ENCODE measurements at regions not wholly inside any gene's neighbourhood (a gene's known extent, or its start where the extent isn't known, plus 50 kb on each side); places are given as distances from the start of the nearest gene placed in this dataset.

GRCh38 chr7:50189371-50189770, 96.3 kb upstream of the ZPBP start:
- TF ChIP-seq REST (IDR thresholded peaks at IDR 0.05; ENCODE audit: insufficient read depth in 1 of 2, low read depth in 2 of 2, low read length in 1 of 2) (no peak), CTCF (IDR thresholded peaks at IDR 0.05) (no peak), POLR2AphosphoS5 (IDR thresholded peaks at IDR 0.05; ENCODE audit: low read depth, low read length) (no peak)
